Stimulated activated naive B cell treated with anti-CD40 and anti-IgM and Interleukin-4, amounts not matched to agents 10 μg/mL and 1 μg/mL and 100 μg/mL, for 72 hours (primary cell): ENCODE measurements at regions not wholly inside any gene's neighbourhood (a gene's known extent, or its start where the extent isn't known, plus 50 kb on each side); places are given as distances from the start of the nearest gene placed in this dataset.
"Not testable (repeated sequence)": the region's sequence is repeated elsewhere in the genome, so short reads cannot be mapped to it uniquely, and the experiment has no call there.

Experiments
- ATAC-seq, 2 donors: fragments of 150-1000 bp; cut with Tn5 transposase; replicated peaks; 2 replicates each; pipeline ENCODE4 v1.10.0; 2021; ENCODE audit warnings: moderate library complexity in 1 of 2
- DNase-seq: peaks from one replicate; pipeline ENCODE4 v3.0.0; 2021
- H3K27ac Mint-ChIP-seq: one replicate; pipeline ENCODE4 v1.8.0; 2022; ENCODE audit warnings: mild to moderate bottlenecking, mixed read lengths
- H3K27me3 Mint-ChIP-seq, 2 donors: one replicate each; pipeline ENCODE4 v1.8.0; 2022; ENCODE audit warnings: mixed read lengths in 2 of 2
- H3K36me3 Mint-ChIP-seq, 2 donors: one replicate each; pipeline ENCODE4 v1.8.0; 2022; ENCODE audit warnings: mixed read lengths in 2 of 2, mild to moderate bottlenecking in 1 of 2
- H3K4me1 Mint-ChIP-seq, 2 donors: one replicate each; pipeline ENCODE4 v1.8.0; 2022; ENCODE audit warnings: mixed read lengths in 2 of 2, mild to moderate bottlenecking in 1 of 2
- H3K4me3 Mint-ChIP-seq, 2 donors: one replicate each; pipeline ENCODE4 v1.8.0; 2022; ENCODE audit warnings: mild to moderate bottlenecking in 2 of 2, mixed read lengths in 2 of 2, moderate library complexity in 1 of 2
- H3K9me3 Mint-ChIP-seq, 2 donors: one replicate each; pipeline ENCODE4 v1.8.0; 2022; ENCODE audit warnings: mixed read lengths in 2 of 2, mild to moderate bottlenecking in 1 of 2

- Mint-ChIP-seq H3K27ac (no peak overlapping the region), H3K4me1 (no peaks in the 10 kb centered on the region), H3K36me3 (no peaks in the 10 kb centered on the region), H3K9me3 (peaks cover 5 to 7% of the 10 kb centered on the region in 2 donors), H3K27me3 (no peaks in the 10 kb centered on the region), H3K4me3 (no peak overlapping the region)
- DNase-seq (no peak), ATAC-seq (no peak)
These were observed 1643.5 kb downstream of the TP53TG3F start for GRCh38 chr16:35102780-35103403.

GRCh38 chr16:35111772-35112171 is 1652.4 kb downstream of the TP53TG3F start:
- not testable (repeated sequence) for DNase-seq, ATAC-seq, H3K36me3 Mint-ChIP-seq, H3K4me1 Mint-ChIP-seq, H3K9me3 Mint-ChIP-seq, H3K27ac Mint-ChIP-seq, H3K27me3 Mint-ChIP-seq, H3K4me3 Mint-ChIP-seq

- DNase-seq (no peak), ATAC-seq (no peak)
- peaks cover 6 to 16% of the 10 kb centered on the region in 2 donors for H3K9me3 Mint-ChIP-seq
- no peaks in the 10 kb centered on the region for H3K4me1 Mint-ChIP-seq
- H3K36me3 Mint-ChIP-seq = no peaks in the 10 kb centered on the region
- H3K27ac Mint-ChIP-seq = no peak overlapping the region
- no peak overlapping the region for H3K4me3 Mint-ChIP-seq
- H3K27me3 Mint-ChIP-seq = no peaks in the 10 kb centered on the region
These were observed 1672.0 kb downstream of the TP53TG3F start for GRCh38 chr16:35131429-35131828.

GRCh38 chr16:35134471-35134870 is 1675.1 kb downstream of the TP53TG3F start:
- H3K27ac Mint-ChIP-seq = no peak overlapping the region
- no peaks in the 10 kb centered on the region for H3K4me1 Mint-ChIP-seq
- peaks cover 7 to 12% of the 10 kb centered on the region in 2 donors for H3K9me3 Mint-ChIP-seq
- H3K27me3 Mint-ChIP-seq = no peaks in the 10 kb centered on the region
- DNase-seq (no peak), ATAC-seq (no peak)
- no peak overlapping the region for H3K4me3 Mint-ChIP-seq
- H3K36me3 Mint-ChIP-seq = no peaks in the 10 kb centered on the region

GRCh38 chr16:35140293-35140986 is 1681.0 kb downstream of the TP53TG3F start:
- ATAC-seq = no peak
- Mint-ChIP-seq H3K4me3 (no peak overlapping the region), H3K9me3 (peaks cover 8 to 26% of the 10 kb centered on the region in 2 donors), H3K36me3 (no peaks in the 10 kb centered on the region), H3K27me3 (no peaks in the 10 kb centered on the region), H3K4me1 (no peaks in the 10 kb centered on the region), H3K27ac (no peak overlapping the region)
- DNase-seq = no peak

- no peaks in the 10 kb centered on the region for H3K4me1 Mint-ChIP-seq
- H3K27me3 Mint-ChIP-seq = no peaks in the 10 kb centered on the region
- H3K36me3 Mint-ChIP-seq = no peaks in the 10 kb centered on the region
- DNase-seq (no peak), ATAC-seq (no peak)
- no peak overlapping the region for H3K4me3 Mint-ChIP-seq
- no peak overlapping the region for H3K27ac Mint-ChIP-seq
- H3K9me3 Mint-ChIP-seq = peaks cover 12 to 29% of the 10 kb centered on the region in 2 donors
These were observed 1681.9 kb downstream of the TP53TG3F start for GRCh38 chr16:35141303-35141702.

GRCh38 chr16:35142147-35142808 is 1682.9 kb downstream of the TP53TG3F start:
- Mint-ChIP-seq H3K4me1 (no peaks in the 10 kb centered on the region), H3K27me3 (no peaks in the 10 kb centered on the region), H3K36me3 (no peaks in the 10 kb centered on the region), H3K27ac (no peak overlapping the region), H3K9me3 (peaks cover 14 to 30% of the 10 kb centered on the region in 2 donors), H3K4me3 (no peak overlapping the region)
- no peak for ATAC-seq
- no peak for DNase-seq

GRCh38 chr16:35142809-35143192 is 1683.4 kb downstream of the TP53TG3F start:
- Mint-ChIP-seq H3K4me3 (no peak overlapping the region), H3K9me3 (peaks cover 14 to 31% of the 10 kb centered on the region in 2 donors), H3K36me3 (no peaks in the 10 kb centered on the region), H3K27ac (no peak overlapping the region), H3K4me1 (no peaks in the 10 kb centered on the region), H3K27me3 (no peaks in the 10 kb centered on the region)
- DNase-seq (no peak), ATAC-seq (no peak)

GRCh38 chr16:35144212-35144932 is 1685.0 kb downstream of the TP53TG3F start:
- ATAC-seq = no peak
- no peak for DNase-seq
- Mint-ChIP-seq H3K4me1 (no peaks in the 10 kb centered on the region), H3K36me3 (no peaks in the 10 kb centered on the region), H3K9me3 (peaks cover 14 to 36% of the 10 kb centered on the region in 2 donors), H3K4me3 (no peak overlapping the region), H3K27me3 (no peaks in the 10 kb centered on the region), H3K27ac (no peak overlapping the region)

GRCh38 chr16:35146031-35146710 is 1686.8 kb downstream of the TP53TG3F start:
- Mint-ChIP-seq H3K36me3 (no peaks in the 10 kb centered on the region), H3K4me3 (no peak overlapping the region), H3K27ac (no peak overlapping the region), H3K9me3 (peaks cover 10 to 29% of the 10 kb centered on the region in 2 donors), H3K4me1 (no peaks in the 10 kb centered on the region), H3K27me3 (no peaks in the 10 kb centered on the region)
- DNase-seq = no peak
- ATAC-seq = no peak

GRCh38 chr16:35146723-35147458 is 1687.5 kb downstream of the TP53TG3F start:
- no peak for DNase-seq
- no peak overlapping the region for H3K27ac Mint-ChIP-seq
- no peaks in the 10 kb centered on the region for H3K36me3 Mint-ChIP-seq
- no peak overlapping the region for H3K4me3 Mint-ChIP-seq
- H3K9me3 Mint-ChIP-seq = peaks cover 9 to 29% of the 10 kb centered on the region in 2 donors
- H3K27me3 Mint-ChIP-seq = no peaks in the 10 kb centered on the region
- H3K4me1 Mint-ChIP-seq = no peaks in the 10 kb centered on the region
- ATAC-seq = no peak

- no peaks in the 10 kb centered on the region for H3K27me3 Mint-ChIP-seq
- H3K9me3 Mint-ChIP-seq = peaks cover 14 to 32% of the 10 kb centered on the region in 2 donors
- no peak overlapping the region for H3K27ac Mint-ChIP-seq
- ATAC-seq = no peak
- no peaks in the 10 kb centered on the region for H3K4me1 Mint-ChIP-seq
- DNase-seq = no peak
- H3K36me3 Mint-ChIP-seq = no peaks in the 10 kb centered on the region
- no peak overlapping the region for H3K4me3 Mint-ChIP-seq
These were observed 1688.4 kb downstream of the TP53TG3F start for GRCh38 chr16:35147556-35148504.

GRCh38 chr16:35148748-35149147 is 1689.3 kb downstream of the TP53TG3F start:
- Mint-ChIP-seq H3K27me3 (no peaks in the 10 kb centered on the region), H3K9me3 (peaks cover 14 to 34% of the 10 kb centered on the region in 2 donors)
- DNase-seq = no peak

More at GRCh38 chr16:35148748-35149147, 1689.3 kb downstream of the TP53TG3F start:
- H3K36me3 Mint-ChIP-seq = no peaks in the 10 kb centered on the region
- no peak for ATAC-seq
- H3K4me1 Mint-ChIP-seq = no peaks in the 10 kb centered on the region
- no peak overlapping the region for H3K27ac Mint-ChIP-seq
- no peak overlapping the region for H3K4me3 Mint-ChIP-seq
